SK-N-SH (cell line): ENCODE measurements at regions not wholly inside any gene's neighbourhood (a gene's known extent, or its start where the extent isn't known, plus 50 kb on each side); places are given as distances from the start of the nearest gene placed in this dataset.

ENCODE experiments used
- CTCF ChIA-PET: fragments of 300-600, 350-600 bp; formaldehyde crosslinking; extraction: SDS; loops from one replicate; lab custom pipeline; 2021; lab: Yijun Ruan, JAX
- POLR2A ChIA-PET: fragments of 350-600 bp; sonication (Branson Sonifier 250); formaldehyde crosslinking; extraction: SDS; loops from one replicate; lab custom pipeline; 2020; ENCODE audit warnings: antibody characterized with exemption, inconsistent platforms; lab: Yijun Ruan, JAX
- DNase-seq: peaks from one replicate; pipeline ENCODE4 v3.0.0; 2012
- H2AFZ ChIP-seq: fragments of 200-600 bp; sonication (generic); 2 replicates; pipeline ENCODE4 v1.8.1; 2016; ENCODE audit warnings: antibody characterized with exemption, mild to moderate bottlenecking, low read depth
- H3F3A ChIP-seq: fragments of 200-600 bp; sonication (generic); replicated peaks from 2 replicates; pipeline ENCODE3; 2016; ENCODE audit warnings: antibody characterized with exemption, mild to moderate bottlenecking; ENCODE audit not compliant: insufficient read depth
- H3K27ac ChIP-seq, 2 experiments: fragments of 200-500 bp in 1 of 2; fragments of 200-600 bp in 1 of 2; sonication (Bioruptor generic) in 1 of 2; sonication (generic), shearing (Covaris generic) in 1 of 2; 2 replicates each; pipeline versions ENCODE4 v1.5.1 to v1.6.1; 2014 to 2016; ENCODE audit warnings: low read depth in 2 of 2, inconsistent platforms in 1 of 2, low read length in 1 of 2, mild to moderate bottlenecking in 1 of 2, mixed read lengths in 1 of 2
- H3K27me3 ChIP-seq: fragments of 200-600 bp; sonication (generic), shearing (Covaris generic); 2 replicates; pipeline ENCODE4 v1.6.1; 2016; ENCODE audit warnings: mixed run types; ENCODE audit not compliant: insufficient read depth
- H3K36me3 ChIP-seq, 2 experiments: fragments of 200-500 bp in 1 of 2; fragments of 200-600 bp in 1 of 2; sonication (Bioruptor generic) in 1 of 2; sonication (generic) in 1 of 2; replicated peaks in 1 of 2; 2 replicates each; pipeline versions ENCODE3 to v1.5.1; 2014 to 2016; ENCODE audit warnings: low read length in 1 of 2, mild to moderate bottlenecking in 1 of 2; ENCODE audit not compliant: insufficient read depth in 2 of 2, control insufficient read depth in 1 of 2
- H3K4me1 ChIP-seq, 2 experiments: fragments of 200-500 bp in 1 of 2; fragments of 200-600 bp in 1 of 2; sonication (Bioruptor generic) in 1 of 2; sonication (generic), shearing (Covaris generic) in 1 of 2; 2 replicates each; pipeline versions ENCODE4 v1.5.1 to v1.6.1; 2014 to 2016; ENCODE audit warnings: low read depth in 1 of 2, low read length in 1 of 2, mixed run types in 1 of 2; ENCODE audit not compliant: insufficient read depth in 2 of 2, control insufficient read depth in 1 of 2
- H3K4me2 ChIP-seq: fragments of 200-600 bp; sonication (generic), shearing (Covaris generic); 2 replicates; pipeline ENCODE4 v1.6.1; 2017; ENCODE audit warnings: mixed run types
- H3K4me3 ChIP-seq, 2 experiments: fragments of 200-500 bp in 1 of 2; fragments of 200-600 bp in 1 of 2; sonication (Bioruptor generic) in 1 of 2; sonication (generic), shearing (Covaris generic) in 1 of 2; 2 replicates each; pipeline versions ENCODE4 v1.5.1 to v1.8.1; 2014 to 2016; ENCODE audit warnings: low read depth in 2 of 2, inconsistent platforms in 1 of 2, low read length in 1 of 2, mild to moderate bottlenecking in 1 of 2, mixed read lengths in 1 of 2, moderate library complexity in 1 of 2
- H3K79me2 ChIP-seq: fragments of 200-600 bp; sonication (generic); 2 replicates; pipeline ENCODE4 v1.8.1; 2017; ENCODE audit warnings: mild to moderate bottlenecking; ENCODE audit not compliant: insufficient read depth
- H3K9ac ChIP-seq: fragments of 200-600 bp; sonication (generic); 2 replicates; pipeline ENCODE4 v1.6.1; 2017; ENCODE audit warnings: mixed run types
- H3K9me2 ChIP-seq: fragments of 200-600 bp; sonication (generic); 2 replicates; pipeline ENCODE4 v1.6.1; 2017; ENCODE audit warnings: mixed run types
- H3K9me3 ChIP-seq: fragments of 200-600 bp; sonication (generic); 2 replicates; pipeline ENCODE4 v1.6.1; 2017; ENCODE audit warnings: mixed run types, mild to moderate bottlenecking, moderate library complexity
- H4K20me1 ChIP-seq: fragments of 200-600 bp; sonication (generic); 2 replicates; pipeline ENCODE4 v1.6.1; 2017; ENCODE audit warnings: mild to moderate bottlenecking, mixed run types; ENCODE audit not compliant: insufficient read depth
- ELF1 ChIP-seq: IDR thresholded peaks from 2 replicates; pipeline ENCODE4 v1.4.0; 2012
- EZH2phosphoT487 ChIP-seq: fragments of 200-600 bp; sonication (generic); IDR thresholded peaks from 2 replicates; pipeline ENCODE4 v1.6.1; 2017; ENCODE audit warnings: low read depth, mixed run types, mild to moderate bottlenecking, antibody characterized with exemption, moderate library complexity, borderline replicate concordance
- FOXM1 ChIP-seq: IDR thresholded peaks from 2 replicates; pipeline ENCODE4 v1.4.0; 2012; ENCODE audit warnings: low read depth, mild to moderate bottlenecking
- GABPA ChIP-seq: IDR thresholded peaks from 2 replicates; pipeline ENCODE4 v1.4.0; 2012; ENCODE audit warnings: low read depth, mild to moderate bottlenecking
- GATA2 ChIP-seq: sonication (generic); formaldehyde crosslinking; IDR thresholded peaks from 2 replicates; pipeline ENCODE4 v1.5.0; 2020; ENCODE audit warnings: mild to moderate bottlenecking, missing genetic modification reagents
- JUND ChIP-seq: IDR thresholded peaks from 2 replicates; pipeline ENCODE4 v1.4.0; 2012
- MEF2A ChIP-seq: IDR thresholded peaks from 2 replicates; pipeline ENCODE4 v1.4.0; 2012; ENCODE audit warnings: low read depth, borderline replicate concordance
- MXI1 ChIP-seq: IDR thresholded peaks from 2 replicates; pipeline ENCODE4 v1.6.1; 2012; ENCODE audit warnings: mild to moderate bottlenecking, low read depth, low read length, improper control_type of control experiment
- PBX3 ChIP-seq: IDR thresholded peaks from 2 replicates; pipeline ENCODE4; 2012
- RAD21 ChIP-seq: IDR thresholded peaks from 2 replicates; pipeline ENCODE4 v1.6.1; 2012; ENCODE audit warnings: mild to moderate bottlenecking, low read length
- REST ChIP-seq: IDR thresholded peaks from 2 replicates; pipeline ENCODE4 v1.6.1; 2012; ENCODE audit warnings: mild to moderate bottlenecking, low read depth, low read length, moderate library complexity
- TEAD4 ChIP-seq: IDR thresholded peaks from 2 replicates; pipeline ENCODE4 v1.4.0; 2012; ENCODE audit warnings: mild to moderate bottlenecking, borderline replicate concordance; ENCODE audit not compliant: insufficient read depth
- USF1 ChIP-seq: IDR thresholded peaks from 2 replicates; pipeline ENCODE4 v1.4.0; 2012; ENCODE audit warnings: low read depth, borderline replicate concordance
- ZBTB33 ChIP-seq: IDR thresholded peaks from 2 replicates; pipeline ENCODE4 v1.4.0; 2012; ENCODE audit warnings: low read depth, borderline replicate concordance
- WGBS: methylation state at CpG from one replicate; pipeline ENCODE4 v1.1.6; 2017; ENCODE audit warnings: low lambda C conversion rate; 5-methylcytosine and 5-hydroxymethylcytosine counted together

GRCh38 chr21:39029086-39029755, 154.0 kb downstream of the PSMG1 start (continued):
- TF ChIP-seq TEAD4 (peak; percentile 62), JUND (peak; percentile 34), USF1 (no peak), MXI1 (no peak), PBX3 (peak; percentile 75), ELF1 (no peak), ZBTB33 (no peak), MEF2A (no peak; the same call in 1 of the 2 replicates), GATA2 (CRISPR knock-in tag) (peak; percentile 74), REST (no peak), FOXM1 (no peak), RAD21 (peak; percentile 19; the same call in 1 of the 2 replicates)

GRCh38 chr21:39025198-39025597, 158.1 kb downstream of the PSMG1 start:
- ChIA-PET POLR2A (no interaction called here), CTCF (interaction anchor here (0.6 to 1.2 kb wide), 2 partner anchors 9 to 16 kb away, joined by 3 to 4 read pairs; no protein-coding TSS in a partner anchor)
- Histone ChIP-seq H3K27me3 (no peaks in the 10 kb centered on the region), H3K9me2 (no peaks in the 10 kb centered on the region), H3K36me3 (no peaks in the 10 kb centered on the region), H3F3A (peaks cover 10% of the 10 kb centered on the region), H3K9me3 (0 out of 2 replicates have a peak, but pooled peaks cover 4% of the 10 kb centered on the region), H3K4me1 (peaks cover 0 to 36% of the 10 kb centered on the region in 2 experiments; a peak in 2 of 4 replicates), H3K27ac (no peak overlapping the region), H4K20me1 (no peaks in the 10 kb centered on the region), H3K4me3 (no peak overlapping the region), H3K79me2 (no peaks in the 10 kb centered on the region), H3K9ac (no peak overlapping the region), H2AFZ (no peak overlapping the region), H3K4me2 (no peak overlapping the region)
- no peak for DNase-seq
- 50% methylated on average over 5 of the region's 5 CpGs for WGBS
- TF ChIP-seq GABPA (no peak), EZH2phosphoT487 (no peak)
